LNCaP clone FGC (cell line): ENCODE measurements at regions not wholly inside any gene's neighbourhood (a gene's known extent, or its start where the extent isn't known, plus 50 kb on each side); places are given as distances from the start of the nearest gene placed in this dataset.

ENCODE experiments used
- DNase-seq: peaks from one replicate; pipeline ENCODE4 v3.0.0-alpha.2; 2011; ENCODE audit warnings: low read depth
- H3K4me3 ChIP-seq: 2 replicates; pipeline ENCODE4 v1.5.1; 2011; ENCODE audit warnings: mild to moderate bottlenecking, low read depth, low read length, control low read depth
- CTCF ChIP-seq: IDR thresholded peaks from 2 replicates; pipeline ENCODE4 v1.5.1; 2012; ENCODE audit warnings: mild to moderate bottlenecking; ENCODE audit not compliant: control insufficient read depth, insufficient read depth; ENCODE audit errors: extremely low read depth

- H3K4me3 ChIP-seq = no peak overlapping the region
- TF ChIP-seq CTCF = peak; percentile 81
- DNase-seq = no peak
These were observed 77.7 kb downstream of the OTUD1 start for GRCh38 chr10:23516530-23516929.

GRCh38 chr10:23517155-23517554, 78.3 kb downstream of the OTUD1 start:
- H3K4me3 ChIP-seq = no peak overlapping the region
- no peak for TF ChIP-seq CTCF
- no peak for DNase-seq

GRCh38 chr10:23521735-23522134, 82.9 kb downstream of the OTUD1 start:
- H3K4me3 ChIP-seq = no peak overlapping the region
- no peak for DNase-seq
- no peak for TF ChIP-seq CTCF

GRCh38 chr10:23522345-23522744, 83.5 kb downstream of the OTUD1 start:
- DNase-seq = no peak
- H3K4me3 ChIP-seq = no peak overlapping the region
- no peak for TF ChIP-seq CTCF

GRCh38 chr10:23523251-23523650, 84.4 kb downstream of the OTUD1 start:
- TF ChIP-seq CTCF = no peak
- DNase-seq = no peak
- H3K4me3 ChIP-seq = no peak overlapping the region

- peak; percentile 77 for TF ChIP-seq CTCF
- peak; percentile 25 for DNase-seq
- no peak overlapping the region for H3K4me3 ChIP-seq
These were observed 86.5 kb downstream of the OTUD1 start for GRCh38 chr10:23525406-23525805.

- no peak overlapping the region for H3K4me3 ChIP-seq
- no peak for DNase-seq
- TF ChIP-seq CTCF = no peak
These were observed 89.5 kb downstream of the OTUD1 start for GRCh38 chr10:23528419-23528818.
